IMR-90 (cell line): ENCODE measurements at regions not wholly inside any gene's neighbourhood (a gene's known extent, or its start where the extent isn't known, plus 50 kb on each side); places are given as distances from the start of the nearest gene placed in this dataset.

ENCODE experiments used
- ATAC-seq: fragments of 200-7000 bp; cut with Tn5 transposase; 2 replicates; pipeline ENCODE4 v1.9.1; 2020; ENCODE audit warnings: low read depth, mild to moderate bottlenecking, moderate library complexity
- BruUV-seq: library from RNA; stranded (reverse); fragments of 400-500 nt; replicated peaks from 2 replicates; lab custom pipeline; 2021; lab: Mats Ljungman, UMichigan
- CTCF ChIA-PET: fragments of 300-600 bp; formaldehyde crosslinking; extraction: SDS; loops from one replicate; lab custom pipeline; 2021; ENCODE audit warnings: antibody characterized with exemption; lab: Yijun Ruan, JAX
- POLR2A ChIA-PET: fragments of 300-600 bp; sonication (Branson Sonifier 250); formaldehyde crosslinking; loops from one replicate; lab custom pipeline; 2022; ENCODE audit warnings: antibody characterized with exemption; ENCODE audit not compliant: unreplicated experiment; lab: Charles Lee
- DNase-seq: peaks from one replicate; pipeline ENCODE4 v3.0.0; 2013
- H2AFZ ChIP-seq: replicated peaks from 2 replicates; pipeline ENCODE3; 2013; ENCODE audit warnings: low read length, mild to moderate bottlenecking; ENCODE audit not compliant: poor library complexity
- H2AK5ac ChIP-seq: 2 replicates; pipeline ENCODE4 v1.6.1; 2013; ENCODE audit warnings: low read depth, low read length, inconsistent platforms
- H2AK9ac ChIP-seq: replicated peaks from 2 replicates; pipeline ENCODE3; 2013; ENCODE audit warnings: mild to moderate bottlenecking, low read depth, low read length, moderate library complexity; ENCODE audit not compliant: poor library complexity
- H2BK120ac ChIP-seq: 2 replicates; pipeline ENCODE4 v1.6.1; 2013; ENCODE audit warnings: low read depth, low read length, inconsistent platforms
- H2BK15ac ChIP-seq: 3 replicates; pipeline ENCODE4 v1.6.1; 2013; ENCODE audit warnings: low read depth, low read length, inconsistent platforms
- H2BK20ac ChIP-seq: 2 replicates; pipeline ENCODE4 v1.6.1; 2013; ENCODE audit warnings: low read depth, mild to moderate bottlenecking, inconsistent platforms, low read length, moderate library complexity
- H2BK5ac ChIP-seq: 2 replicates; pipeline ENCODE4 v1.6.1; 2013; ENCODE audit warnings: mild to moderate bottlenecking, low read depth, low read length, inconsistent platforms; ENCODE audit not compliant: poor library complexity, severe bottlenecking
- H3K14ac ChIP-seq: replicated peaks from 2 replicates; pipeline ENCODE4 v1.6.1; 2013; ENCODE audit warnings: low read depth, low read length, inconsistent platforms
- H3K18ac ChIP-seq: 2 replicates; pipeline ENCODE4 v1.6.1; 2013; ENCODE audit warnings: low read depth, low read length, control low read depth
- H3K23ac ChIP-seq: 2 replicates; pipeline ENCODE4 v1.6.1; 2013; ENCODE audit warnings: low read depth, low read length, inconsistent platforms
- H3K27ac ChIP-seq: 2 replicates; pipeline ENCODE4 v1.5.1; 2013; ENCODE audit warnings: mild to moderate bottlenecking, control low read depth, low read length; ENCODE audit not compliant: insufficient read depth
- H3K27me3 ChIP-seq: 2 replicates; pipeline ENCODE4 v1.6.1; 2013; ENCODE audit warnings: low read length; ENCODE audit not compliant: control insufficient read depth, insufficient read depth
- H3K36me3 ChIP-seq: 2 replicates; pipeline ENCODE4 v1.6.1; 2013; ENCODE audit warnings: low read length, mixed read lengths; ENCODE audit not compliant: control insufficient read depth, insufficient read depth
- H3K4ac ChIP-seq: 2 replicates; pipeline ENCODE4 v1.6.1; 2013; ENCODE audit warnings: low read depth, low read length, inconsistent platforms
- H3K4me1 ChIP-seq: 2 replicates; pipeline ENCODE4 v1.6.1; 2013; ENCODE audit warnings: low read length, mixed read lengths; ENCODE audit not compliant: control insufficient read depth, insufficient read depth
- H3K4me2 ChIP-seq: 2 replicates; pipeline ENCODE4 v1.6.1; 2013; ENCODE audit warnings: low read depth, mild to moderate bottlenecking, control low read depth, low read length, moderate library complexity
- H3K4me3 ChIP-seq: 2 replicates; pipeline ENCODE4 v1.5.1; 2013; ENCODE audit warnings: low read depth, mild to moderate bottlenecking, control low read depth, low read length, moderate library complexity; ENCODE audit not compliant: insufficient read depth
- H3K56ac ChIP-seq: 2 replicates; pipeline ENCODE4 v1.6.1; 2013; ENCODE audit warnings: low read length, inconsistent platforms; ENCODE audit not compliant: insufficient read depth; ENCODE audit errors: extremely low read depth
- H3K79me1 ChIP-seq, 2 experiments: 2 replicates each; pipeline ENCODE4 v1.6.1; 2013; ENCODE audit warnings: low read length in 2 of 2, inconsistent platforms in 1 of 2, low read depth in 1 of 2
- H3K9ac ChIP-seq: 2 replicates; pipeline ENCODE4 v1.6.1; 2013; ENCODE audit warnings: low read depth, low read length, control low read depth
- H3K9me1 ChIP-seq: 2 replicates; pipeline ENCODE4 v1.6.1; 2013; ENCODE audit warnings: low read length, inconsistent platforms; ENCODE audit not compliant: insufficient read depth
- H3K9me3 ChIP-seq: 2 replicates; pipeline ENCODE4 v1.6.1; 2013; ENCODE audit warnings: low read length; ENCODE audit not compliant: control insufficient read depth, insufficient read depth
- H4K20me1 ChIP-seq: 2 replicates; pipeline ENCODE4 v1.6.1; 2013; ENCODE audit warnings: low read length, inconsistent platforms; ENCODE audit not compliant: insufficient read depth
- H4K5ac ChIP-seq: 2 replicates; pipeline ENCODE4 v1.6.1; 2013; ENCODE audit warnings: mild to moderate bottlenecking, low read depth, low read length, control low read depth
- H4K8ac ChIP-seq, 2 experiments: 2 replicates each; pipeline ENCODE4 v1.6.1; 2013; ENCODE audit warnings: low read depth in 2 of 2, low read length in 2 of 2, control low read depth in 1 of 2, inconsistent platforms in 1 of 2
- H4K91ac ChIP-seq: 2 replicates; pipeline ENCODE4 v1.6.1; 2013; ENCODE audit warnings: low read depth, low read length, inconsistent platforms; ENCODE audit not compliant: insufficient read depth
- BHLHE40 ChIP-seq: fragments of 150-350 bp; IDR thresholded peaks from 2 replicates; pipeline ENCODE4 v1.6.1; 2016; ENCODE audit warnings: mild to moderate bottlenecking, low read depth, low read length
- MAFK ChIP-seq: IDR thresholded peaks from 2 replicates; pipeline ENCODE4 v1.6.1; 2012; ENCODE audit warnings: low read depth, low read length, improper control_type of control experiment
- MAZ ChIP-seq: IDR thresholded peaks from 2 replicates; pipeline ENCODE4 v1.6.1; 2012; ENCODE audit warnings: low read depth, mild to moderate bottlenecking, low read length, improper control_type of control experiment, moderate library complexity, borderline replicate concordance
- RFX5 ChIP-seq: IDR thresholded peaks from 2 replicates; pipeline ENCODE4 v1.8.0; 2012; ENCODE audit warnings: low read depth, mild to moderate bottlenecking, low read length, moderate library complexity
- WGBS, 2 experiments: methylation state at CpG; one replicate each; pipeline versions ENCODE4 v1.1.5 to v1.1.7; 2013; ENCODE audit warnings: missing lambda C conversion rate in 2 of 2; ENCODE audit not compliant: insufficient read length in 1 of 2; ENCODE audit errors: extremely low coverage in 2 of 2; 5-methylcytosine and 5-hydroxymethylcytosine counted together
- dilution Hi-C: fragments of 300-500 bp; cut with HindIII; formaldehyde crosslinking; loops from one replicate; pipeline ENCODE4 v1.14.3; 2018; ENCODE audit warnings: low sequenced_read_pairs; ENCODE audit not compliant: unreplicated experiment
- in situ Hi-C: fragments of 300-500 bp; cut with MboI; formaldehyde crosslinking; loops from 3 replicates; pipeline ENCODE4 v1.14.3; 2019; ENCODE audit warnings: low sequenced_read_pairs, inconsistent platforms, mixed read lengths
- intact Hi-C: fragments of 100-400 bp; cut with micrococcal nuclease; formaldehyde crosslinking; loops from 2 replicates; pipeline ENCODE4 v1.10.0; 2022
- TF ChIP-seq, protein P1 (sequence below): fragments of 150-350 bp; IDR thresholded peaks from 2 replicates; pipeline ENCODE4 v1.6.1; 2017; ENCODE audit warnings: mild to moderate bottlenecking, antibody characterized with exemption, low read length, low read depth

DNA sequence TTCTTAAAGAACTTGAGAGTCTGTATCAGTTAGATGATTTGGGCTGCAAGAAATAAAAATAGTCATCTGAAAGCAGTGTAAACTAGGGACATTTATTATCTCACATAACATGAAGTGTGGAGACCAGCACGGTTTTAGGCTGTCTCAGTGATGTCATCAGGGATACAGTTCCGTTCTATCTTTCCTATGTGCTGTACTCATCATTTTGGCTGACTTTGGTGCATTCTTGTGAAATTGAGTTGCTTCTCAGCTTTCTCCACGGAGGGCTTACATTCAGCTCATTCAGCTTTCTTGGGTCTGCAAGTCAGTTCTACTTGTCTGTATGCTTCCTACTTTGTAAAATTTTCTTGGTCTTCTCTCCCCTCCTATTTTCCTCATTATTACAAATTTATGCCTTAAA is 51.8 kb upstream of the LIN7C start:
- Histone ChIP-seq H3K18ac (no peak overlapping the region), H3K23ac (no peak overlapping the region), H4K8ac (no peak overlapping the region), H2BK20ac (no peak overlapping the region), H3K9ac (no peak overlapping the region), H2BK5ac (no peak overlapping the region), H3K4me1 (peaks cover 2% of the 10 kb centered on the region; the same call in 1 of the 2 replicates), H3K14ac (no peak overlapping the region), H3K4me3 (no peak overlapping the region), H2AK9ac (no peak overlapping the region), H2AFZ (no peak overlapping the region), H3K56ac (no peak overlapping the region), H3K4ac (no peak overlapping the region), H3K36me3 (no peaks in the 10 kb centered on the region), H3K79me1 (no peaks in the 10 kb centered on the region), H3K9me1 (no peaks in the 10 kb centered on the region; the same call in none of the 2 replicates), H4K91ac (no peak overlapping the region), H3K27ac (no peak overlapping the region), H2BK120ac (no peak overlapping the region), H2AK5ac (no peak overlapping the region), H3K4me2 (no peak overlapping the region), H4K5ac (no peak overlapping the region), H3K9me3 (no peaks in the 10 kb centered on the region), H4K20me1 (no peaks in the 10 kb centered on the region), H2BK15ac (no peak overlapping the region), H3K27me3 (no peaks in the 10 kb centered on the region)
- no TSS peak for BruUV-seq
- ATAC-seq (no peak), DNase-seq (peak; percentile 32)
- no peak for TF ChIP-seq BHLHE40
- no peak for TF ChIP-seq RFX5
- no peak for TF ChIP-seq MAFK
- TF ChIP-seq, protein P1, sequence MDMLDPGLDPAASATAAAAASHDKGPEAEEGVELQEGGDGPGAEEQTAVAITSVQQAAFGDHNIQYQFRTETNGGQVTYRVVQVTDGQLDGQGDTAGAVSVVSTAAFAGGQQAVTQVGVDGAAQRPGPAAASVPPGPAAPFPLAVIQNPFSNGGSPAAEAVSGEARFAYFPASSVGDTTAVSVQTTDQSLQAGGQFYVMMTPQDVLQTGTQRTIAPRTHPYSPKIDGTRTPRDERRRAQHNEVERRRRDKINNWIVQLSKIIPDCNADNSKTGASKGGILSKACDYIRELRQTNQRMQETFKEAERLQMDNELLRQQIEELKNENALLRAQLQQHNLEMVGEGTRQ = no peak
- TF ChIP-seq MAZ = no peak
- 100% methylated on average over 1 of the region's 3 CpGs; no CpG with 5 or more reads in 1 of the 2 experiments for WGBS, 2 experiments
- ChIA-PET POLR2A (no interaction called here), CTCF (no interaction called here)
- dilution Hi-C loops = no loop called here
- intact Hi-C loops = no loop called here
- in situ Hi-C loops = no loop called here
